ENCODE measurements at regions not wholly inside any gene's neighbourhood (a gene's known extent, or its start where the extent isn't known, plus 50 kb on each side); places are given as distances from the start of the nearest gene placed in this dataset.

- TF ChIP-seq CTCF (IDR thresholded peaks at IDR 0.05) (no peak), ZFX (IDR thresholded peaks at IDR 0.05; ENCODE audit: borderline replicate concordance) (no peak)
Measured at GRCh38 chr15:61752001-61752400, 308.2 kb downstream of the VPS13C start.
